GM18951 (cell line): ENCODE measurements at regions not wholly inside any gene's neighbourhood (a gene's known extent, or its start where the extent isn't known, plus 50 kb on each side); places are given as distances from the start of the nearest gene placed in this dataset.

Source experiments
- POLR2A ChIP-seq: IDR thresholded peaks from 4 replicates; pipeline ENCODE4 v1.6.1; 2011; ENCODE audit warnings: mild to moderate bottlenecking; ENCODE audit not compliant: insufficient read length, insufficient read depth; ENCODE audit errors: extremely low read depth
- in situ Hi-C: fragments of 300-500 bp; cut with MboI; formaldehyde crosslinking; loops from one replicate; pipeline ENCODE4 v1.12.0; 2022; ENCODE audit warnings: low sequenced_read_pairs, mixed read lengths, inconsistent platforms; ENCODE audit not compliant: unreplicated experiment

- in situ Hi-C loops, result no loop called here
These were observed 311.9 kb upstream of the SULF2 start for GRCh38 chr20:48096957-48097890.

GRCh38 chr20:48096212-48096875 lies 311.1 kb upstream of the SULF2 start:
- in situ Hi-C loops, result no loop called here
- TF ChIP-seq POLR2A, result no peak

More at GRCh38 chr20:48096957-48097890, 311.9 kb upstream of the SULF2 start:
- TF ChIP-seq POLR2A, result no peak

GRCh38 chr20:48094944-48095343 lies 309.7 kb upstream of the SULF2 start:
- in situ Hi-C loops, result no loop called here
- TF ChIP-seq POLR2A, result no peak

- TF ChIP-seq POLR2A, result no peak
- in situ Hi-C loops, result no loop called here
These were observed 309.0 kb upstream of the SULF2 start for GRCh38 chr20:48094196-48094749.

GRCh38 chr20:48092596-48093280 lies 307.5 kb upstream of the SULF2 start:
- in situ Hi-C loops, result no loop called here
- TF ChIP-seq POLR2A, result no peak

GRCh38 chr20:48090784-48091183 lies 305.5 kb upstream of the SULF2 start:
- no peak for TF ChIP-seq POLR2A
- in situ Hi-C loops, result no loop called here

- in situ Hi-C loops, result no loop called here
- no peak for TF ChIP-seq POLR2A
These were observed 305.0 kb upstream of the SULF2 start for GRCh38 chr20:48090314-48090713.

DNA sequence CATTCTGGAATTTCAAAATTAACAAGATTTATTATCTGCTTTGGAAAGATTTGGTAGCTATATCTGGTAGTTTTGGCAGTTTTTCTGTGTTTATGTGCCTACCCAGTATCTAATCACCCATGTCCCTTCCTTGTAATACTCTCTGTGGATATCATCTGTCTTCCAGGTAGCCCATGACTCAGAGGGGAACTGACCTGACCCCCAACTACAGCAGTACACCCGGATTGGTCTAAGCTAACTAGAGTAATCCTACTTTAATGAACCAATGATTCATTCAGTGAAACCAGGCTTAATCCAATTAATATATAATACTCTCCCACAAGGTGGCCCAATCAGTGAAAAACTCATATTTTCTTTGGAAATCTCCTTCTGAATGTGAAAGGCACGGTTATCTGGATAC lies 295.3 kb upstream of the SULF2 start:
- in situ Hi-C loops, result no loop called here
- TF ChIP-seq POLR2A, result no peak

- TF ChIP-seq POLR2A, result no peak
- in situ Hi-C loops, result no loop called here
These were observed 293.7 kb upstream of the SULF2 start for GRCh38 chr20:48079028-48079427.

GRCh38 chr20:48076747-48077146 lies 291.5 kb upstream of the SULF2 start:
- TF ChIP-seq POLR2A, result no peak
- in situ Hi-C loops, result no loop called here

- no peak for TF ChIP-seq POLR2A
These were observed 291.0 kb upstream of the SULF2 start for GRCh38 chr20:48076247-48076646.

DNA sequence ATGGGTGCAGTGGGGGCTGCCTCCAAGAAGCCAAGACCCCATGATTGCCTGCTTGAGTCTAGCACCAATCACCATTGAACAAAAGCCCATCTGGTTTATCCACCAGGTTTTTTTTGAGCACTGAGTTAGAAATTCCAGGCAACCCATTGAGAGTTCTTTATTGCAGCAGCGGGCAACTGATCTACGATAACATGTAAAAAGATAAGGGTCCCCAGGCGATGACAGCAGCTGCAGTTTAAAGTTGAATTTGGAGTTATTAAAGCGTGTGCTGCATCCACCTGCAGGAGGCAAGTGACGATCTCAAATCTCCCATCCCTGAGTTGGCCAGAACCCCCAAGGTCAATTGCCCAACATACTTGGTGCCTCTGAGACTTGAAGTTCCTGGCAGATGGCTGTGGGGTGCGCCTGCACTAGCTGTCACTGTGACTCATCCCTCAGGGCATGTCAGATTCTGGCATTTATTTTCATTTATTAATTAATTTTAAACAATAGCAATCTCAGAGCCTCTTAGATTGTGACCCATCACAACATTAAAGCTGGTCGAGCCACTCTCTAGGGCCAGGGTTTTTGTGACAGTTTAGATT lies 290.4 kb upstream of the SULF2 start:
- in situ Hi-C loops, result no loop called here
- TF ChIP-seq POLR2A, result no peak

More at GRCh38 chr20:48076247-48076646, 291.0 kb upstream of the SULF2 start:
- in situ Hi-C loops, result no loop called here
